Activated T-helper 2 cell treated with anti-CD3 and anti-CD28 coated beads, Interferon-gamma antibody, Interleukin-2, Interleukin-4, amounts not matched to agents 10 μg/mL and 5 μg/mL and 100 μg/mL, durations not matched to agents 14 hours and 24 hours and 36 hours (primary cell): ENCODE measurements at regions not wholly inside any gene's neighbourhood (a gene's known extent, or its start where the extent isn't known, plus 50 kb on each side); places are given as distances from the start of the nearest gene placed in this dataset.

ENCODE experiments used
- DNase-seq: peaks from one replicate; pipeline ENCODE4 v3.0.0; 2021; ENCODE audit warnings: low spot score
- H3K27ac Mint-ChIP-seq: one replicate; pipeline ENCODE4 v1.8.0; 2021; ENCODE audit warnings: mixed read lengths
- H3K27me3 Mint-ChIP-seq: one replicate; pipeline ENCODE4 v1.8.0; 2021; ENCODE audit warnings: low read depth, mixed read lengths
- H3K36me3 Mint-ChIP-seq: one replicate; pipeline ENCODE4 v1.8.0; 2021; ENCODE audit warnings: low read depth, mixed read lengths
- H3K4me1 Mint-ChIP-seq: one replicate; pipeline ENCODE4 v1.8.0; 2021; ENCODE audit warnings: low read depth, mixed read lengths
- H3K4me3 Mint-ChIP-seq: one replicate; pipeline ENCODE4 v1.8.0; 2021; ENCODE audit warnings: low read depth, mild to moderate bottlenecking, moderate library complexity, mixed read lengths
- H3K9me3 Mint-ChIP-seq: one replicate; pipeline ENCODE4 v1.8.0; 2021; ENCODE audit warnings: mixed read lengths
- intact Hi-C: fragments of 100-400 bp; cut with micrococcal nuclease; formaldehyde crosslinking; loops from one replicate; pipeline ENCODE4 v1.15.1; 2023

DNA sequence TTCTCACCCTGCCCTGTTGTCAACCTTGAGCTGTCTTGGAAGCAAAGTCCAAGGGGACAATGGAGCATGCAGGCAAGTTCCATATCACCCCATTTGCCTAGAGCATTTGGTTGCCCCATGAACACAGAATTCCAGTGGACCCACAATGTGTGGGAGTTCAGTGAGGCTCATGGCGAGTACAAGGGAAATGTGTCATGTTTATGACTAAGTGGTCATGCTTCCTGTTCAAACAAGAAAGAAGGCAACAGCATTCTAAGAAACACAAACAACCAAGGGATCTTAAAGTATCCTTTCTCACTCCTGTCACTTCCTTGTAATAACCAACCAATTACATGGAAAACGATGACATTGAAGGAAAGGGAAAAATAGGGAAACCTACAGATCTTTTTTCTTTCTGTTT is 513.0 kb downstream of the INHBA start:
- Mint-ChIP-seq H3K4me3 (no peak overlapping the region), H3K27ac (no peak overlapping the region), H3K27me3 (no peaks in the 10 kb centered on the region)

DNA sequence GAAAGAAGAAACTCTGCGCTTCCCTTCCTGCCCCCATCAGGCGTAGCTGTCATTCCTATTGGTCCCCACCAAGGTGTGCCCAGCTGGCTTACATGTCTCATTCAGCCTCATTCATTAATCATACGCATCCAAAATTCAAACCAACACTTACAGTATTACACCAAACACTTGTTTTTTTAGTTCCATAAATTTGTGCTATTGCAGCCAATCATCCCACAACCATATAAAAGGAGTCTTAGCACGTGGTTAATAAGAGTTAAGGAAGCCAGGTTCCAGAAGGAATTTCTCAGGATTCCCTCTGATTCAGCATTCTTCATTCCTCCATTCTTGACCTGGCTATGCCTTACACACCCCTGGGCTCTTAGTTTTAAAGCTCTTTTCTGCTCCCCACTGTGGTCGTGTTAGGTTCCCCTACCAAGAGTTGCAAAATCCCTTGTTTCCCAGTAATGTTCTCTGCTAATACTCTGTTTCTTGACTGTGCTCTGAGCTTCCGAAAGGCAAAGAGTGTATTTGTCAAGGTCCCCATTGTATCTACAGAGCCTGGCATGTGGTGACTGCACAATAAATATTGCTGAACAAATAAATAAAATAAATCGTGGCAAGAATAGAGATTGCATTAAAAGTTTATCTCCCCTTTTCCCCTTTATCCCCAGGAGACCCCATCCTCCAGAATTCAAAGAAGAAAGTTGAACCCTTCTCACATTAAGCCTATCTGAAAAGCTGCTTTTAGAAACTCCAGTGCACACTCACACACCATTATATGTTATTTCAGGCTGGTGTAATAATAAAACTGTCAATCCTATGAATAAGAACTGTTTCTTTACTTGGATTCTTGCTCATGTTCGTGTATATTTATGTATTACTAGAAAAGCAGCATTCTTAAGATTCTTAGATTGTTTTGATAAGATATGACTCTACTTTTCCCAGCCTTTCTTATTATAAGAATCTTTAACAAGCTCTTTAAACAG is 514.4 kb downstream of the INHBA start:
- Mint-ChIP-seq H3K27ac (no peak overlapping the region), H3K4me3 (no peak overlapping the region), H3K9me3 (peaks cover 9% of the 10 kb centered on the region), H3K4me1 (no peaks in the 10 kb centered on the region), H3K36me3 (no peaks in the 10 kb centered on the region), H3K27me3 (no peaks in the 10 kb centered on the region)
- DNase-seq: no peak
- intact Hi-C loops: no loop called here

More for the DNA sequence above, 513.0 kb downstream of the INHBA start:
- no peak for DNase-seq
- Mint-ChIP-seq H3K36me3 (no peaks in the 10 kb centered on the region), H3K4me1 (no peaks in the 10 kb centered on the region), H3K9me3 (peaks cover 9% of the 10 kb centered on the region)
- intact Hi-C loops: loop anchor here (10.0 kb wide), 1 partner anchor 55 kb away; no protein-coding TSS in a partner anchor

DNA sequence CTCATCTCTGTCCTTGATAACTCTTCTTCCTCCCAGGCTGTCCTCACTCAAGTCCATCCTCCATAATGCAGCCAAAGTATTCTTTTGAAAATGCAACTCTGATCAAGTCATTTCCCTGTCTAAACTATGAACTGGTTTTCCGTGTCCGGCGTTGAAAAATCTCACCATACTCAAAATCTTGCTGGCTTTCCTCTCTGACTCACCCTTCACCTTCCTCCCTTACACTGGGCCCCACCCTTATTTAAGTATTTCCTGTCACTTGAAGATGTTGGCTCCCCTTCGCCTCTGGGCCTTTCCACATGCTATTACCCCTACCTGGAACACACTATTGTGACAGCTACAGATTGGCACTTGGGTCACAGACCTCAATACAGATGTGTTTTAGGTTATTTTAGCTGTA is 515.6 kb downstream of the INHBA start:
- Mint-ChIP-seq H3K9me3 (peaks cover 9% of the 10 kb centered on the region), H3K27ac (no peak overlapping the region), H3K4me1 (no peaks in the 10 kb centered on the region), H3K4me3 (no peak overlapping the region), H3K27me3 (no peaks in the 10 kb centered on the region), H3K36me3 (no peaks in the 10 kb centered on the region)
- intact Hi-C loops: no loop called here
- no peak for DNase-seq

DNA sequence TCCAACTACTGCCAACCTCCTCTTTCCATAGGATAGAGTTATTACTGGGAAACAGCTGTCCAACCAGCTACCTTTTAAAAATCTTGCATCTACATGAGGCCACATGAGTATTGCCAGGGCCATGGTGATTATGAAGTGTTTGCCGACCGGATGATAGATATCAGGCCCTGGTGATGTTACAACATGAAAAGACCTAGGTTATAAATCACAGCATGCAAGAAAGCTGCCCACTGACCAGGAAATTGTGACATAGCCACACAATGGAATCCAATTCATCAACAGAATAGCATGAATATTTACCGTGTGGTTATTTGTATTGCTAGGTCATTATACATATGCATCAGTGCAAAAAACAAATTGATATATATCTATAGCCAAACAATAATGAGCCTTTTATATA is 517.0 kb downstream of the INHBA start:
- H3K4me3 Mint-ChIP-seq: no peak overlapping the region
- intact Hi-C loops: no loop called here
- H3K9me3 Mint-ChIP-seq: peaks cover 9% of the 10 kb centered on the region
- H3K27me3 Mint-ChIP-seq: no peaks in the 10 kb centered on the region
- H3K36me3 Mint-ChIP-seq: no peaks in the 10 kb centered on the region
- H3K27ac Mint-ChIP-seq: no peak overlapping the region
- H3K4me1 Mint-ChIP-seq: no peaks in the 10 kb centered on the region
- DNase-seq: no peak

DNA sequence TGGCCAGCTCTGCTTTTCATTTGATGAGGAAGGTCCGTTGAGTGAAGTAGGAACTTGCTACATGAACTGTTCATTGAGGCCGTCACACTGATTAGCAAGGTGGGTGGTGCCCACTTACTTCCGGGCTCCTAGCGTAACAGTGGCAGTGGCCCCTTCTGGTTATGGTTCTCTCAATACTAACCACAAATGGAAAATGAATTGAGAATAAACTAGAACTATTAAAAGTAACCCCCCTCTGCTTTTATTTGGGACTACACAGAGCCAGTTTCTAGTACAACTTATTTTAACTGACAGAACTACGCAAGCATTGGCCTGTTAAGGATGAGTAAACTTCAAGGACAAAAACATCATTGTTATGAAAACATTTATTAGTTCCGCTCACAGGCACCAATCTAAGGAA is 519.1 kb downstream of the INHBA start:
- no peaks in the 10 kb centered on the region for H3K36me3 Mint-ChIP-seq
- DNase-seq: no peak
- no peaks in the 10 kb centered on the region for H3K4me1 Mint-ChIP-seq
- H3K9me3 Mint-ChIP-seq: peaks cover 9% of the 10 kb centered on the region
- H3K27ac Mint-ChIP-seq: no peak overlapping the region
- no peak overlapping the region for H3K4me3 Mint-ChIP-seq
- no peaks in the 10 kb centered on the region for H3K27me3 Mint-ChIP-seq
- intact Hi-C loops: no loop called here

DNA sequence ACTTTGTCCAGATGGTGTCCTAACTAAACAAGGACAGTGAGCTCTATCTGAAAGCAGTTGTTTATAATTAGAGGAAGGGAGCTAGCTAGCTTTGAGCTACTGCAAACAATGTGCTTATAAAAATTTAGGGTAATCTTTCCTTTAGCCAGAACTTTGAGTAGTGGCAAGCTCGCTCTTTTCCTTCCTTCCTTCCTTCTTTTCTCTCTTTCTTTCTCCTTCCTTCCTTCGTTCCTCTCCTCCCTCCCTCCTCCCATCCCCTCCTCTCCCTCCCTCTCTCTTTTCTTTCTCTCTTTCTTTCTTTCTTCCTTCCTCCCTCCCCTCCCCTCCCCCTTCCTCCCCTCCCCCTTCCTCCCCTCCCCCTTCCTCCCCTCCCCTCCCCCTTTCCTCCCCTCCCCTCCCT is 520.1 kb downstream of the INHBA start:
- Mint-ChIP-seq H3K36me3 (no peaks in the 10 kb centered on the region), H3K4me3 (no peak overlapping the region), H3K27ac (no peak overlapping the region), H3K4me1 (no peaks in the 10 kb centered on the region), H3K9me3 (peaks cover 9% of the 10 kb centered on the region), H3K27me3 (no peaks in the 10 kb centered on the region)
- no peak for DNase-seq
- intact Hi-C loops: no loop called here

DNA sequence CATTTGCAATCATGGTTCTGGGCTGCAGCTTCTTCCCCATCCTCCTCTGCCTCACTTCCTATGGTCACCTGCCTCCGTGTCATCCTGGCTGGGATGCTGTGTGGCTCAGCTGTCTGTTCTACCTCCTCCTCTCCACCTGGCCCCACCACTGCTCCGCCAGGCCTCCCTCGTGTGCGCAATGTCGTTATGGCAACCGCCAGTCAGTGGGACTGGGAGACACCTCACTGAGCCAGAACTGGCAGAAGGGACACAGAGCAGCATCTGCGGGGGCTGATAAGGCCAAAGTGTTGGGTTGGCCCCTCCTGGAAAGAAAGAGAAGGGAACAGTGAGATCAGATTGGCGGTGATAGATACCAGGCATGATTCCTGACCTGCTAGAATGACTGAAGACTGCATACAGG is 527.5 kb downstream of the INHBA start:
- no peak for DNase-seq
- peaks cover 8% of the 10 kb centered on the region for H3K9me3 Mint-ChIP-seq
- intact Hi-C loops: no loop called here
- no peak overlapping the region for H3K27ac Mint-ChIP-seq
- no peak overlapping the region for H3K4me3 Mint-ChIP-seq
- H3K4me1 Mint-ChIP-seq: no peaks in the 10 kb centered on the region
- H3K36me3 Mint-ChIP-seq: no peaks in the 10 kb centered on the region
- no peaks in the 10 kb centered on the region for H3K27me3 Mint-ChIP-seq

GRCh38 chr7:41174521-41174920 is 528.4 kb downstream of the INHBA start:
- Mint-ChIP-seq H3K27me3 (no peaks in the 10 kb centered on the region), H3K4me1 (no peaks in the 10 kb centered on the region), H3K36me3 (no peaks in the 10 kb centered on the region), H3K27ac (no peak overlapping the region), H3K9me3 (peaks cover 8% of the 10 kb centered on the region), H3K4me3 (no peak overlapping the region)
- no peak for DNase-seq
- intact Hi-C loops: no loop called here

GRCh38 chr7:41170466-41170865 is 532.4 kb downstream of the INHBA start:
- no peaks in the 10 kb centered on the region for H3K4me1 Mint-ChIP-seq
- no peaks in the 10 kb centered on the region for H3K36me3 Mint-ChIP-seq
- H3K4me3 Mint-ChIP-seq: no peak overlapping the region
- no peak for DNase-seq
- no peak overlapping the region for H3K27ac Mint-ChIP-seq
- H3K27me3 Mint-ChIP-seq: no peaks in the 10 kb centered on the region
- intact Hi-C loops: no loop called here
- peaks cover 8% of the 10 kb centered on the region for H3K9me3 Mint-ChIP-seq

- no peaks in the 10 kb centered on the region for H3K27me3 Mint-ChIP-seq
- intact Hi-C loops: no loop called here
- no peak overlapping the region for H3K27ac Mint-ChIP-seq
- H3K4me3 Mint-ChIP-seq: no peak overlapping the region
- peaks cover 4% of the 10 kb centered on the region for H3K9me3 Mint-ChIP-seq
- no peaks in the 10 kb centered on the region for H3K4me1 Mint-ChIP-seq
- DNase-seq: no peak
- no peaks in the 10 kb centered on the region for H3K36me3 Mint-ChIP-seq
Measured at GRCh38 chr7:41169317-41169716, 533.6 kb downstream of the INHBA start.

GRCh38 chr7:41167836-41168235 is 535.1 kb downstream of the INHBA start:
- Mint-ChIP-seq H3K9me3 (peaks cover 4% of the 10 kb centered on the region), H3K4me1 (no peaks in the 10 kb centered on the region), H3K27ac (no peak overlapping the region), H3K36me3 (no peaks in the 10 kb centered on the region), H3K27me3 (no peaks in the 10 kb centered on the region), H3K4me3 (no peak overlapping the region)
- DNase-seq: no peak
- intact Hi-C loops: no loop called here

DNA sequence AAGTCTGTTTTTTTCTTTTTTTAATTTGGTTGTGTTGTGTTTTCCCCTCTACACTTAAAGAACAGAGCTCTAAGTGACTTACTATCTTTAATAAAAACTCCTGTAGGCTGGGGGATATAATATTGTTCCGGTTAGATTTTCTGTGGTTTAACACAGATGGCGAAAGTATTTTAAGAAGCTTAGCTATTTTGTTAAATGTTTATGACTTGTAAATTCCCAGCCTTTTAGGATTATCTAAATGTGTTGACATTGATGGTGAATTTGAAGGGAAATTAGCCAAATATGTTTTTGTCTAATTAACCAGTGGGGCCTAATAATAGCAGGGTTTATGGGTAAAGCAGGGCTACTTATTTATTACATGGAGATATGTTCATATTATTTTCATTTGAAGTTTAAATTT is 538.5 kb downstream of the INHBA start:
- DNase-seq: no peak
- Mint-ChIP-seq H3K27me3 (no peaks in the 10 kb centered on the region), H3K27ac (no peak overlapping the region), H3K36me3 (no peaks in the 10 kb centered on the region), H3K4me3 (no peak overlapping the region), H3K4me1 (no peaks in the 10 kb centered on the region), H3K9me3 (peaks cover 7% of the 10 kb centered on the region)
- intact Hi-C loops: no loop called here

- Mint-ChIP-seq H3K36me3 (no peaks in the 10 kb centered on the region), H3K9me3 (peaks cover 6% of the 10 kb centered on the region), H3K27me3 (no peaks in the 10 kb centered on the region), H3K27ac (no peak overlapping the region), H3K4me1 (no peaks in the 10 kb centered on the region), H3K4me3 (no peak overlapping the region)
- intact Hi-C loops: no loop called here
- no peak for DNase-seq
Measured at GRCh38 chr7:41163991-41164390, 538.9 kb downstream of the INHBA start.
